ENCODE measurements at regions not wholly inside any gene's neighbourhood (a gene's known extent, or its start where the extent isn't known, plus 50 kb on each side); places are given as distances from the start of the nearest gene placed in this dataset.

GRCh38 chr3:156760333-156760732 lies 65.8 kb upstream of the LEKR1 start:
- no peak for DNase-seq (ENCODE audit: low read depth in 4 of 6, low spot score in 6 of 6)
- peaks cover 3% of the 10 kb centered on the region for H3K9me3 ChIP-seq (ENCODE audit: control insufficient read depth, insufficient read depth, low read length)
- no peaks in the 10 kb centered on the region for H3K4me1 ChIP-seq (ENCODE audit: control insufficient read depth, insufficient read depth, low read length)
- no peaks in the 10 kb centered on the region for H3K36me3 ChIP-seq (ENCODE audit: control insufficient read depth, insufficient read depth, low read length)
- H3K27ac ChIP-seq (ENCODE audit: low read depth, low read length): no peak overlapping the region
- no peak overlapping the region for H3K4me3 ChIP-seq (ENCODE audit: low read depth, low read length)
- H3K27me3 ChIP-seq (ENCODE audit: control insufficient read depth, insufficient read depth, low read length): no peaks in the 10 kb centered on the region

- peak in 2 of 6 donors; percentile 48 to 78 for DNase-seq (ENCODE audit: low read depth in 4 of 6, low spot score in 6 of 6)
- Histone ChIP-seq H3K27me3 (ENCODE audit: control insufficient read depth, insufficient read depth, low read length) (no peaks in the 10 kb centered on the region), H3K4me3 (ENCODE audit: low read depth, low read length) (no peak overlapping the region), H3K9me3 (ENCODE audit: control insufficient read depth, insufficient read depth, low read length) (peaks cover 3% of the 10 kb centered on the region), H3K4me1 (ENCODE audit: control insufficient read depth, insufficient read depth, low read length) (no peaks in the 10 kb centered on the region), H3K27ac (ENCODE audit: low read depth, low read length) (no peak overlapping the region), H3K36me3 (ENCODE audit: control insufficient read depth, insufficient read depth, low read length) (no peaks in the 10 kb centered on the region)
- 23% methylated on average over 2 of the region's 2 CpGs for WGBS (ENCODE audit: insufficient coverage)
Measured at GRCh38 chr3:156761007-156761406, 65.1 kb upstream of the LEKR1 start.

- peaks cover 3% of the 10 kb centered on the region for H3K9me3 ChIP-seq (ENCODE audit: control insufficient read depth, insufficient read depth, low read length)
- WGBS (ENCODE audit: insufficient coverage): 90% methylated on average over 2 of the region's 4 CpGs
- DNase-seq (ENCODE audit: low read depth in 4 of 6, low spot score in 6 of 6): no peak
Measured at GRCh38 chr3:156761713-156762451, 64.3 kb upstream of the LEKR1 start.

GRCh38 chr3:156762631-156763185 lies 63.4 kb upstream of the LEKR1 start:
- H3K9me3 ChIP-seq (ENCODE audit: control insufficient read depth, insufficient read depth, low read length): peaks cover 1% of the 10 kb centered on the region
- no peaks in the 10 kb centered on the region for H3K27me3 ChIP-seq (ENCODE audit: control insufficient read depth, insufficient read depth, low read length)
- H3K36me3 ChIP-seq (ENCODE audit: control insufficient read depth, insufficient read depth, low read length): no peaks in the 10 kb centered on the region
- H3K4me3 ChIP-seq (ENCODE audit: low read depth, low read length): no peak overlapping the region
- no peaks in the 10 kb centered on the region for H3K4me1 ChIP-seq (ENCODE audit: control insufficient read depth, insufficient read depth, low read length)
- peak in 2 of 6 donors; percentile 50 to 65 for DNase-seq (ENCODE audit: low read depth in 4 of 6, low spot score in 6 of 6)
- H3K27ac ChIP-seq (ENCODE audit: low read depth, low read length): peak overlapping the region; percentile 12
- no CpG with 5 or more reads among the region's 4 CpGs for WGBS (ENCODE audit: insufficient coverage)

More at GRCh38 chr3:156761713-156762451, 64.3 kb upstream of the LEKR1 start:
- Histone ChIP-seq H3K4me3 (ENCODE audit: low read depth, low read length) (no peak overlapping the region), H3K36me3 (ENCODE audit: control insufficient read depth, insufficient read depth, low read length) (no peaks in the 10 kb centered on the region), H3K4me1 (ENCODE audit: control insufficient read depth, insufficient read depth, low read length) (no peaks in the 10 kb centered on the region), H3K27me3 (ENCODE audit: control insufficient read depth, insufficient read depth, low read length) (no peaks in the 10 kb centered on the region), H3K27ac (ENCODE audit: low read depth, low read length) (no peak overlapping the region)

GRCh38 chr3:156763386-156763785 lies 62.8 kb upstream of the LEKR1 start:
- no peaks in the 10 kb centered on the region for H3K9me3 ChIP-seq (ENCODE audit: control insufficient read depth, insufficient read depth, low read length)
- no CpG with 5 or more reads among the region's 2 CpGs for WGBS (ENCODE audit: insufficient coverage)

GRCh38 chr3:156763931-156764720 lies 62.0 kb upstream of the LEKR1 start:
- DNase-seq (ENCODE audit: low read depth in 4 of 6, low spot score in 6 of 6): no peak
- 90% methylated on average over 10 of the region's 12 CpGs for WGBS (ENCODE audit: insufficient coverage)
- Histone ChIP-seq H3K4me1 (ENCODE audit: control insufficient read depth, insufficient read depth, low read length) (no peaks in the 10 kb centered on the region), H3K36me3 (ENCODE audit: control insufficient read depth, insufficient read depth, low read length) (no peaks in the 10 kb centered on the region), H3K27ac (ENCODE audit: low read depth, low read length) (no peak overlapping the region), H3K4me3 (ENCODE audit: low read depth, low read length) (no peak overlapping the region), H3K27me3 (ENCODE audit: control insufficient read depth, insufficient read depth, low read length) (no peaks in the 10 kb centered on the region), H3K9me3 (ENCODE audit: control insufficient read depth, insufficient read depth, low read length) (no peaks in the 10 kb centered on the region)

More at GRCh38 chr3:156763386-156763785, 62.8 kb upstream of the LEKR1 start:
- H3K36me3 ChIP-seq (ENCODE audit: control insufficient read depth, insufficient read depth, low read length): no peaks in the 10 kb centered on the region
- H3K27me3 ChIP-seq (ENCODE audit: control insufficient read depth, insufficient read depth, low read length): no peaks in the 10 kb centered on the region
- H3K4me1 ChIP-seq (ENCODE audit: control insufficient read depth, insufficient read depth, low read length): no peaks in the 10 kb centered on the region
- no peak for DNase-seq (ENCODE audit: low read depth in 4 of 6, low spot score in 6 of 6)
- no peak overlapping the region for H3K4me3 ChIP-seq (ENCODE audit: low read depth, low read length)
- H3K27ac ChIP-seq (ENCODE audit: low read depth, low read length): no peak overlapping the region

GRCh38 chr3:156764751-156765150 lies 61.4 kb upstream of the LEKR1 start:
- H3K4me1 ChIP-seq (ENCODE audit: control insufficient read depth, insufficient read depth, low read length): no peaks in the 10 kb centered on the region
- no peaks in the 10 kb centered on the region for H3K9me3 ChIP-seq (ENCODE audit: control insufficient read depth, insufficient read depth, low read length)
- no CpG with 5 or more reads among the region's 1 CpG for WGBS (ENCODE audit: insufficient coverage)
- DNase-seq (ENCODE audit: low read depth in 4 of 6, low spot score in 6 of 6): no peak
- H3K36me3 ChIP-seq (ENCODE audit: control insufficient read depth, insufficient read depth, low read length): no peaks in the 10 kb centered on the region
- no peaks in the 10 kb centered on the region for H3K27me3 ChIP-seq (ENCODE audit: control insufficient read depth, insufficient read depth, low read length)
- no peak overlapping the region for H3K4me3 ChIP-seq (ENCODE audit: low read depth, low read length)
- no peak overlapping the region for H3K27ac ChIP-seq (ENCODE audit: low read depth, low read length)

- no peaks in the 10 kb centered on the region for H3K4me1 ChIP-seq (ENCODE audit: control insufficient read depth, insufficient read depth, low read length)
- DNase-seq (ENCODE audit: low read depth in 4 of 6, low spot score in 6 of 6): no peak
- no peaks in the 10 kb centered on the region for H3K27me3 ChIP-seq (ENCODE audit: control insufficient read depth, insufficient read depth, low read length)
- no peaks in the 10 kb centered on the region for H3K9me3 ChIP-seq (ENCODE audit: control insufficient read depth, insufficient read depth, low read length)
- no peaks in the 10 kb centered on the region for H3K36me3 ChIP-seq (ENCODE audit: control insufficient read depth, insufficient read depth, low read length)
- H3K27ac ChIP-seq (ENCODE audit: low read depth, low read length): no peak overlapping the region
- H3K4me3 ChIP-seq (ENCODE audit: low read depth, low read length): no peak overlapping the region
- 100% methylated on average over 2 of the region's 3 CpGs for WGBS (ENCODE audit: insufficient coverage)
Measured at GRCh38 chr3:156768390-156768789, 57.8 kb upstream of the LEKR1 start.

GRCh38 chr3:156769721-156770654 lies 56.2 kb upstream of the LEKR1 start:
- Histone ChIP-seq H3K4me3 (ENCODE audit: low read depth, low read length) (no peak overlapping the region), H3K9me3 (ENCODE audit: control insufficient read depth, insufficient read depth, low read length) (no peaks in the 10 kb centered on the region), H3K27me3 (ENCODE audit: control insufficient read depth, insufficient read depth, low read length) (no peaks in the 10 kb centered on the region), H3K36me3 (ENCODE audit: control insufficient read depth, insufficient read depth, low read length) (no peaks in the 10 kb centered on the region), H3K27ac (ENCODE audit: low read depth, low read length) (no peak overlapping the region), H3K4me1 (ENCODE audit: control insufficient read depth, insufficient read depth, low read length) (no peaks in the 10 kb centered on the region)
- DNase-seq (ENCODE audit: low read depth in 4 of 6, low spot score in 6 of 6): no peak
- WGBS (ENCODE audit: insufficient coverage): no CpG with 5 or more reads among the region's 3 CpGs
